Activated naive CD8-positive, alpha-beta T cell treated with anti-CD3 and anti-CD28 coated beads, Interleukin-2, amount 10 ng/mL, durations not matched to agents 7 days and 5 days (primary cell): ENCODE measurements at regions not wholly inside any gene's neighbourhood (a gene's known extent, or its start where the extent isn't known, plus 50 kb on each side); places are given as distances from the start of the nearest gene placed in this dataset.
"Not testable (repeated sequence)": the region's sequence is repeated elsewhere in the genome, so short reads cannot be mapped to it uniquely, and the experiment has no call there.

Source experiments
- ATAC-seq: fragments of 150-1000 bp; cut with Tn5 transposase; one replicate; pipeline ENCODE4 v1.10.0; 2021; ENCODE audit warnings: low read depth, moderate library complexity
- POLR2A ChIA-PET: fragments of 350-600 bp; sonication (Branson Sonifier 250); formaldehyde crosslinking; loops from one replicate; lab custom pipeline; 2021; ENCODE audit warnings: antibody characterized with exemption; lab: Charles Lee
- DNase-seq: peaks from one replicate; pipeline ENCODE4 v3.0.0; 2021
- H3K27ac Mint-ChIP-seq: one replicate; pipeline ENCODE4 v1.8.0; 2022; ENCODE audit warnings: mild to moderate bottlenecking, mixed read lengths
- H3K27me3 Mint-ChIP-seq: one replicate; pipeline ENCODE4 v1.8.0; 2022; ENCODE audit warnings: mild to moderate bottlenecking, moderate library complexity, mixed read lengths
- H3K36me3 Mint-ChIP-seq: one replicate; pipeline ENCODE4 v1.8.0; 2021; ENCODE audit warnings: mild to moderate bottlenecking, mixed read lengths
- H3K4me1 Mint-ChIP-seq: one replicate; pipeline ENCODE4 v1.8.0; 2021; ENCODE audit warnings: mixed read lengths
- H3K4me3 Mint-ChIP-seq: one replicate; pipeline ENCODE4 v1.8.0; 2022; ENCODE audit warnings: mild to moderate bottlenecking, moderate library complexity, mixed read lengths
- H3K9me3 Mint-ChIP-seq: one replicate; pipeline ENCODE4 v1.8.0; 2021; ENCODE audit warnings: mixed read lengths

GRCh38 chr14:103273745-103274615 lies 60.1 kb upstream of the EIF5 start:
- ATAC-seq (no peak), DNase-seq (no peak)
- POLR2A ChIA-PET, result interaction anchor here (1.4 kb wide), 1 partner anchor 60 kb away, joined by 3 read pairs; the partner anchor contains the start of gene EIF5
- Mint-ChIP-seq H3K27ac (no peak overlapping the region), H3K9me3 (peaks cover 7% of the 10 kb centered on the region), H3K27me3 (peaks cover 66% of the 10 kb centered on the region), H3K4me3 (no peak overlapping the region), H3K36me3 (no peaks in the 10 kb centered on the region), H3K4me1 (no peaks in the 10 kb centered on the region)

- no peak for ATAC-seq
- Mint-ChIP-seq H3K4me3 (no peak overlapping the region), H3K9me3 (peaks cover 7% of the 10 kb centered on the region), H3K4me1 (no peaks in the 10 kb centered on the region), H3K27ac (no peak overlapping the region), H3K36me3 (no peaks in the 10 kb centered on the region), H3K27me3 (peaks cover 68% of the 10 kb centered on the region)
- POLR2A ChIA-PET, result interaction anchor here (1.4 kb wide), 1 partner anchor 59 kb away, joined by 3 read pairs; the partner anchor contains the start of gene EIF5
- no peak for DNase-seq
These were observed 59.0 kb upstream of the EIF5 start for GRCh38 chr14:103275000-103275399.

GRCh38 chr14:103277931-103278330 lies 56.1 kb upstream of the EIF5 start:
- no peaks in the 10 kb centered on the region for H3K4me1 Mint-ChIP-seq
- H3K27ac Mint-ChIP-seq, result no peak overlapping the region
- no peak for DNase-seq
- ATAC-seq, result no peak
- peaks cover 7% of the 10 kb centered on the region for H3K9me3 Mint-ChIP-seq
- no peaks in the 10 kb centered on the region for H3K36me3 Mint-ChIP-seq
- peaks cover 72% of the 10 kb centered on the region for H3K27me3 Mint-ChIP-seq
- H3K4me3 Mint-ChIP-seq, result no peak overlapping the region
- POLR2A ChIA-PET, result no interaction called here

DNA sequence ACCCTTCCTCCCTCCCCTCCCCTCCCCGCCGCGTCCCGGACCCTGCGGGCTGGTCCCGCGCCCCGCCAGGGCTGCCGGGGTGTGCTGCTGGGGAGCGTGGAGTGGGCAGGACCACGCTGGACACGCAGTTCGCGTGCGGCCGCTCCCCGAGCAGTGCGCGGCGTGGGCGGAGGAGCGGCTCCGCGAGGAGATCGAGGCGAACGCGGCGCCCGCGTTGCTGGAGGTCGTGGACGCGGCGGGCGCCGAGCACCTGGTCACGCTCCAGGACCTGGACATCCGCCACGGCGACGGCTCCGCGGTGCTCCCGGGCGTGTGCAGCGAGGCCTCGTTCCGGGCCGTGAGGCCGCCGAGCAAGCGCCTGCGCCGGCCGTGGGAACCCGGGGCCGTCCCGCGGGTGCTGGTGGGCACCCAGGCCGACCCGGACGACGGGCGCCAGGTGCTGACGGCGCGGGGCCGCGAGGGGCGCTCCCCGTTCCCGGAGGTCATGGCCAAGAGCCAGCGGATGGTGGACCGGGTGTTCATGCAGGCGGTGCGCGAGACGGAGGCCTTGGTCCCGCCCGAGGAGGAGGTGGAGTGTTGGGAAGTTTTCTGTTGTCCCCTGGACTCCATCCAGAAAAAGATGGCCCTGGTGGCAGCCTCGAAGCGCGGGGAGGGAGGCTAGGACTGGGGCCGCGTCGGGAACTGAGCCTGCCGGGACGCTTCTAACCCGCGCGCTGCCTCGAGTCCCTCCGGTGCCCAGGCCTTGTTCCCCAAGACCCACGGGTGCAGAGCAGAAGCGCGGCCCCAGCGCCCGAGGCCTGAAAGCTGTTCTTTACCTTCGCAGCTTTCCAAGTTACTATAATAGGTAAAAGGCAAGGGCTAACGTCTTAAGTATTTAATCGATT lies 54.7 kb upstream of the EIF5 start:
- Mint-ChIP-seq H3K4me1 (no peaks in the 10 kb centered on the region), H3K4me3 (no peak overlapping the region), H3K27me3 (peaks cover 72% of the 10 kb centered on the region), H3K27ac (no peak overlapping the region), H3K9me3 (peaks cover 7% of the 10 kb centered on the region), H3K36me3 (no peaks in the 10 kb centered on the region)
- no peak for ATAC-seq
- POLR2A ChIA-PET, result no interaction called here
- DNase-seq, result no peak

- POLR2A ChIA-PET, result no interaction called here
- Mint-ChIP-seq H3K27me3 (peaks cover 62% of the 10 kb centered on the region), H3K4me3 (no peak overlapping the region)
These were observed 53.6 kb upstream of the EIF5 start for GRCh38 chr14:103280278-103280928.

GRCh38 chr14:103281496-103282231 lies 52.4 kb upstream of the EIF5 start:
- H3K27ac Mint-ChIP-seq, result no peak overlapping the region
- H3K27me3 Mint-ChIP-seq, result peaks cover 59% of the 10 kb centered on the region
- ATAC-seq (no peak), DNase-seq (no peak)
- no peak overlapping the region for H3K4me3 Mint-ChIP-seq
- H3K9me3 Mint-ChIP-seq, result peaks cover 3% of the 10 kb centered on the region
- POLR2A ChIA-PET, result no interaction called here
- no peaks in the 10 kb centered on the region for H3K36me3 Mint-ChIP-seq
- H3K4me1 Mint-ChIP-seq, result no peaks in the 10 kb centered on the region

More at GRCh38 chr14:103280278-103280928, 53.6 kb upstream of the EIF5 start:
- Mint-ChIP-seq H3K4me1 (no peaks in the 10 kb centered on the region), H3K36me3 (no peaks in the 10 kb centered on the region), H3K27ac (no peak overlapping the region), H3K9me3 (peaks cover 3% of the 10 kb centered on the region)
- DNase-seq (no peak), ATAC-seq (no peak)

DNA sequence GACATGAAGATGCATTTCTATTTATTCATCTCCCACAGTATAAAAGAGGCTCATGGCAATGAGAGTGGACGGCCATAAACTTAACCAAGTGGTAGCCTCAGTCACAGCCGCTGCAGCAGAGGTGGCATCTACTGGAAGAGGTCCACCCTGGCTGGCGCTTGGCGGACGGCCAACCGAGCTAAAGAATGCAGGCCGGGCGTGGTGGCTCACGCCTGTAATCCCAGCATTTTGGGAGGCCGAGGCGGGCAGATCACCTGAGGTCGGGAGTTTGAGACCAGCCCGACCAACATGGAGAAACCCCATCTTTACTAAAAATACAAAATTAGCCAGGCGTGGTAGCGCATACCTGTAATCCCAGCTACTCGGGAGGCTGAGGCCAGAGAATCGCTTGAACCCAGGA lies 51.7 kb upstream of the EIF5 start:
- H3K4me3 Mint-ChIP-seq, H3K27ac Mint-ChIP-seq, POLR2A ChIA-PET, H3K9me3 Mint-ChIP-seq, H3K36me3 Mint-ChIP-seq, DNase-seq, ATAC-seq, H3K4me1 Mint-ChIP-seq: not testable (repeated sequence)
- H3K27me3 Mint-ChIP-seq, result peaks cover 55% of the 10 kb centered on the region

- peaks cover 50% of the 10 kb centered on the region for H3K27me3 Mint-ChIP-seq
These were observed 51.1 kb upstream of the EIF5 start for GRCh38 chr14:103282932-103283331.

DNA sequence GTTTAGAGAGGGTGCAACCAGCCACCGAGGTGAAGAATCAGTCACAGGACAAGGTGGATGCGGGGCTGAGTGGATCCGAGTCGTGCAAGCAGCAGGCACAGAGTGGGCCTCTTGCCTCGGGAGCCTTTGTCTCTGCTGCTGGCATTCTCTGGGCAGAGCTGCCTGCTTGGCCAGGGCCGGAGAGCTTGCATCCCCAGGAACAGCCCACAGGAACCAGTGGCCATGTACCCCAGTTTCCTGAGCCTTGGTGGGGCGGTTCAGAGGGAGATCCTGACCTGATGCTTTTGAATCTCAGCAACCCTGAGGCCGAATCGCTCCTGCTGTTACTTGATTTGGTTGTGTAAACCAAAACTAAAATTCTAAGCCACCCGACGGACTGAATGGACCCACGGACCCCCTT lies 50.1 kb upstream of the EIF5 start:
- Mint-ChIP-seq H3K9me3 (no peaks in the 10 kb centered on the region), H3K27ac (no peak overlapping the region), H3K36me3 (no peaks in the 10 kb centered on the region), H3K27me3 (peaks cover 42% of the 10 kb centered on the region), H3K4me3 (no peak overlapping the region), H3K4me1 (no peaks in the 10 kb centered on the region)
- POLR2A ChIA-PET, result no interaction called here
- ATAC-seq (no peak), DNase-seq (no peak)

More at GRCh38 chr14:103282932-103283331, 51.1 kb upstream of the EIF5 start:
- POLR2A ChIA-PET, result no interaction called here
- no peaks in the 10 kb centered on the region for H3K36me3 Mint-ChIP-seq
- no peak overlapping the region for H3K27ac Mint-ChIP-seq
- peaks cover 3% of the 10 kb centered on the region for H3K9me3 Mint-ChIP-seq
- H3K4me1 Mint-ChIP-seq, result no peaks in the 10 kb centered on the region
- no peak for ATAC-seq
- H3K4me3 Mint-ChIP-seq, result no peak overlapping the region
- DNase-seq, result no peak
